HG03064 (cell line): ENCODE measurements at regions not wholly inside any gene's neighbourhood (a gene's known extent, or its start where the extent isn't known, plus 50 kb on each side); places are given as distances from the start of the nearest gene placed in this dataset.
"Not testable (repeated sequence)": the region's sequence is repeated elsewhere in the genome, so short reads cannot be mapped to it uniquely, and the experiment has no call there.

Experiments
- ATAC-seq: cut with Tn5 transposase; IDR thresholded peaks from one replicate; pipeline ENCODE4 v1.9.1; 2021; ENCODE audit warnings: low read depth; ENCODE audit not compliant: unreplicated experiment

- not testable (repeated sequence) for ATAC-seq
These were observed 1764.4 kb upstream of the SEL1L start for GRCh38 chr14:83298016-83298415.

GRCh38 chr14:83300476-83301064 is 1766.9 kb upstream of the SEL1L start:
- no peak for ATAC-seq

- ATAC-seq, result no peak
These were observed 1768.1 kb upstream of the SEL1L start for GRCh38 chr14:83301791-83302190.

GRCh38 chr14:83309211-83309610 is 1775.6 kb upstream of the SEL1L start:
- no peak for ATAC-seq

- ATAC-seq, result no peak
These were observed 1776.2 kb upstream of the SEL1L start for GRCh38 chr14:83309833-83310232.

GRCh38 chr14:83312511-83312910 is 1778.9 kb upstream of the SEL1L start:
- no peak for ATAC-seq

- no peak for ATAC-seq
These were observed 1781.1 kb upstream of the SEL1L start for GRCh38 chr14:83314764-83315163.

- no peak for ATAC-seq
These were observed 1782.7 kb upstream of the SEL1L start for GRCh38 chr14:83316356-83316755.

- ATAC-seq, result no peak
These were observed 1787.2 kb upstream of the SEL1L start for GRCh38 chr14:83320837-83321236.

- ATAC-seq, result no peak
These were observed 1797.9 kb upstream of the SEL1L start for GRCh38 chr14:83331513-83331912.

- no peak for ATAC-seq
These were observed 1808.9 kb upstream of the SEL1L start for GRCh38 chr14:83342590-83342989.

- ATAC-seq, result no peak
These were observed 1814.2 kb upstream of the SEL1L start for GRCh38 chr14:83347874-83348273.

- no peak for ATAC-seq
These were observed 1822.0 kb upstream of the SEL1L start for GRCh38 chr14:83355609-83356008.

- ATAC-seq, result no peak
These were observed 1822.4 kb upstream of the SEL1L start for GRCh38 chr14:83356080-83356479.

- no peak for ATAC-seq
These were observed 1838.6 kb upstream of the SEL1L start for GRCh38 chr14:83372271-83372670.

- no peak for ATAC-seq
These were observed 1845.8 kb upstream of the SEL1L start for GRCh38 chr14:83379436-83379835.

GRCh38 chr14:83384253-83384652 is 1850.6 kb upstream of the SEL1L start:
- ATAC-seq, result no peak

- no peak for ATAC-seq
These were observed 1861.7 kb upstream of the SEL1L start for GRCh38 chr14:83395321-83395720.

- no peak for ATAC-seq
These were observed 1882.8 kb upstream of the SEL1L start for GRCh38 chr14:83416476-83416875.

GRCh38 chr14:83419420-83419819 is 1885.8 kb upstream of the SEL1L start:
- ATAC-seq, result no peak

- ATAC-seq, result no peak
These were observed 1888.1 kb upstream of the SEL1L start for GRCh38 chr14:83421711-83422110.

GRCh38 chr14:83425138-83425537 is 1891.5 kb upstream of the SEL1L start:
- ATAC-seq, result no peak

- no peak for ATAC-seq
These were observed 1892.1 kb upstream of the SEL1L start for GRCh38 chr14:83425706-83426105.
